ENCODE measurements at regions not wholly inside any gene's neighbourhood (a gene's known extent, or its start where the extent isn't known, plus 50 kb on each side); places are given as distances from the start of the nearest gene placed in this dataset.

DNA sequence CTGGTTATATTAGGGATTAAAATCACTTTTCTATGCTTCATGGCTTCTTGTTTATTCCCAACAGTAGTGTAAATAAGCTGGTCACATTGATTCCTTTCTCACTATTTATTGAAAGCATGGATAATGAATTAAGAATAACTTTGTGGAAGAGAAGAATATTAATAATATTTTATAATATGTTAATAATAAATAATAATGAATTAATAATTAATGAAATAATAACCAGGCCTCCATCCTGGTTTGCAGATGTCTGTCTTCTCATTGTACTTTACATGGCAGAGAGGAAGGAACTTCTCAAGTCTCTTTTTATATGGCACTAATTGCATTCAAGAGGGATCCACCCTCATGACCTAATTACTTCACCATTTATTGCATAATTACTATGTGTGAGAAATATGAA is 473.5 kb downstream of the PTPRC start:
- H3K4me1 ChIP-seq, result no peaks in the 10 kb centered on the region
- TF ChIP-seq, protein P1, sequence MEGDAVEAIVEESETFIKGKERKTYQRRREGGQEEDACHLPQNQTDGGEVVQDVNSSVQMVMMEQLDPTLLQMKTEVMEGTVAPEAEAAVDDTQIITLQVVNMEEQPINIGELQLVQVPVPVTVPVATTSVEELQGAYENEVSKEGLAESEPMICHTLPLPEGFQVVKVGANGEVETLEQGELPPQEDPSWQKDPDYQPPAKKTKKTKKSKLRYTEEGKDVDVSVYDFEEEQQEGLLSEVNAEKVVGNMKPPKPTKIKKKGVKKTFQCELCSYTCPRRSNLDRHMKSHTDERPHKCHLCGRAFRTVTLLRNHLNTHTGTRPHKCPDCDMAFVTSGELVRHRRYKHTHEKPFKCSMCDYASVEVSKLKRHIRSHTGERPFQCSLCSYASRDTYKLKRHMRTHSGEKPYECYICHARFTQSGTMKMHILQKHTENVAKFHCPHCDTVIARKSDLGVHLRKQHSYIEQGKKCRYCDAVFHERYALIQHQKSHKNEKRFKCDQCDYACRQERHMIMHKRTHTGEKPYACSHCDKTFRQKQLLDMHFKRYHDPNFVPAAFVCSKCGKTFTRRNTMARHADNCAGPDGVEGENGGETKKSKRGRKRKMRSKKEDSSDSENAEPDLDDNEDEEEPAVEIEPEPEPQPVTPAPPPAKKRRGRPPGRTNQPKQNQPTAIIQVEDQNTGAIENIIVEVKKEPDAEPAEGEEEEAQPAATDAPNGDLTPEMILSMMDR (IDR thresholded peaks at IDR 0.05 in 4 of 5, conservative IDR thresholded peaks at IDR 0.05 in 1 of 5), result no peak
- TF ChIP-seq POLR2A (IDR thresholded peaks at IDR 0.05), result no peak
- intact Hi-C loops (cut with DNase I; ENCODE audit: low total_unique reads), result no loop called here
- no peak overlapping the region for H3K4me3 ChIP-seq
- H3K27me3 ChIP-seq, result no peaks in the 10 kb centered on the region
- no peak overlapping the region for H3K27ac ChIP-seq
- DNase-seq (no peak), ATAC-seq (no peak)
- in situ Hi-C loops (cut with MboI; ENCODE audit: low sequenced_read_pairs in 4 of 4), result no loop called here
- no peaks in the 10 kb centered on the region for H3K9me3 ChIP-seq
- no peaks in the 10 kb centered on the region for H3K36me3 ChIP-seq

- Histone ChIP-seq H3K4me3 (no peak overlapping the region), H3K4me1 (no peaks in the 10 kb centered on the region), H3K27ac (no peak overlapping the region), H3K27me3 (no peaks in the 10 kb centered on the region), H3K9me3 (no peaks in the 10 kb centered on the region), H3K36me3 (no peaks in the 10 kb centered on the region)
- in situ Hi-C loops (cut with MboI; ENCODE audit: low sequenced_read_pairs in 4 of 4), result no loop called here
- intact Hi-C loops (cut with DNase I; ENCODE audit: low total_unique reads), result no loop called here
- ATAC-seq (no peak), DNase-seq (no peak)
- TF ChIP-seq, protein P1 (IDR thresholded peaks at IDR 0.05 in 4 of 5, conservative IDR thresholded peaks at IDR 0.05 in 1 of 5), result peak in 3 of 5 experiments; percentile 15 to 42 (median 35)
- no peak for TF ChIP-seq POLR2A (IDR thresholded peaks at IDR 0.05)
Observed at GRCh38 chr1:199113265-199113869, 474.5 kb downstream of the PTPRC start.

DNA sequence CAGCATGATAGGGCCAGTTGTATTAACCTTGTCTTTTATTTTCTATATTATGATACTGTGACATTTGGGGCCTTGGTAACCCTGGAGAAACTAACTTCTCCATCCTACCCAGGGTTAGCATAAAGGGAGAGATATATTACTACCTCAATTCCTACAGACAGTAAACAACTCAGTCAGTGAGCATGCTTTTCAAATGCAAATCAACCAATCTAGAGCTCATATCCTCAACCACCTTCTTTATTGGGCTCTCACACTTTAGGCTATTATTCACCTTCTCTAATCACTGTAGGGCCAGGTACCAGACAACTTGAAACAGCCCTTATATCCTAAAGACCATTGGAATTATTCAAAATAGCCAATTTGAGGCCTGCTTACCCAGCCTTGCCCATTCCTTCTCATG is 477.6 kb downstream of the PTPRC start:
- intact Hi-C loops (cut with DNase I; ENCODE audit: low total_unique reads), result no loop called here
- Histone ChIP-seq H3K27me3 (no peaks in the 10 kb centered on the region), H3K27ac (no peak overlapping the region), H3K9me3 (no peaks in the 10 kb centered on the region), H3K4me3 (no peak overlapping the region), H3K4me1 (no peaks in the 10 kb centered on the region), H3K36me3 (no peaks in the 10 kb centered on the region)
- no peak for DNase-seq
- in situ Hi-C loops (cut with MboI; ENCODE audit: low sequenced_read_pairs in 4 of 4), result no loop called here
- TF ChIP-seq POLR2A (IDR thresholded peaks at IDR 0.05), result no peak
- TF ChIP-seq, protein P1 (IDR thresholded peaks at IDR 0.05 in 4 of 5, conservative IDR thresholded peaks at IDR 0.05 in 1 of 5), result no peak
- no peak for ATAC-seq

GRCh38 chr1:199121047-199121446 is 482.2 kb downstream of the PTPRC start:
- Histone ChIP-seq H3K27me3 (no peaks in the 10 kb centered on the region), H3K4me3 (no peak overlapping the region), H3K27ac (no peak overlapping the region), H3K4me1 (no peaks in the 10 kb centered on the region), H3K9me3 (no peaks in the 10 kb centered on the region), H3K36me3 (no peaks in the 10 kb centered on the region)
- DNase-seq, result no peak
- in situ Hi-C loops (cut with MboI; ENCODE audit: low sequenced_read_pairs in 4 of 4) (no loop called here), intact Hi-C loops (cut with DNase I; ENCODE audit: low total_unique reads) (no loop called here)
- TF ChIP-seq, protein P1 (IDR thresholded peaks at IDR 0.05 in 4 of 5, conservative IDR thresholded peaks at IDR 0.05 in 1 of 5), result no peak
- TF ChIP-seq POLR2A (IDR thresholded peaks at IDR 0.05), result no peak
- ATAC-seq, result no peak

GRCh38 chr1:199122085-199122484 is 483.2 kb downstream of the PTPRC start:
- in situ Hi-C loops (cut with MboI; ENCODE audit: low sequenced_read_pairs in 4 of 4), result no loop called here
- Histone ChIP-seq H3K27ac (no peak overlapping the region), H3K4me1 (no peaks in the 10 kb centered on the region), H3K4me3 (no peak overlapping the region), H3K27me3 (no peaks in the 10 kb centered on the region), H3K36me3 (no peaks in the 10 kb centered on the region), H3K9me3 (no peaks in the 10 kb centered on the region)
- intact Hi-C loops (cut with DNase I; ENCODE audit: low total_unique reads), result no loop called here
- ATAC-seq, result no peak
- TF ChIP-seq POLR2A (IDR thresholded peaks at IDR 0.05), result no peak
- TF ChIP-seq, protein P1 (IDR thresholded peaks at IDR 0.05 in 4 of 5, conservative IDR thresholded peaks at IDR 0.05 in 1 of 5), result no peak
- no peak for DNase-seq

All from gastrocnemius medialis (tissue), 4 donors.